ENCODE measurements at regions not wholly inside any gene's neighbourhood (a gene's known extent, or its start where the extent isn't known, plus 50 kb on each side); places are given as distances from the start of the nearest gene placed in this dataset.

GRCh38 chr5:18720002-18720401, 1085.7 kb downstream of the TAF11L14 start:
- H3K4me1 ChIP-seq (replicated peaks in 1 of 2; ENCODE audit: control insufficient read depth in 2 of 2, insufficient read depth in 2 of 2, low read length in 2 of 2), result no peaks in the 10 kb centered on the region
- no peaks in the 10 kb centered on the region for H3K79me2 ChIP-seq (ENCODE audit: control insufficient read depth, insufficient read depth, low read length)
- H4K20me1 ChIP-seq (replicated peaks; ENCODE audit: control insufficient read depth, insufficient read depth, low read length), result no peaks in the 10 kb centered on the region
- H3K9me1 ChIP-seq (ENCODE audit: control insufficient read depth, insufficient read depth, low read length), result no peaks in the 10 kb centered on the region
- H3K27me3 ChIP-seq (ENCODE audit: control insufficient read depth in 2 of 2, insufficient read depth in 2 of 2, low read length in 2 of 2), result no peaks in the 10 kb centered on the region
- FAIRE-seq, result no peak
- BruUV-seq (replicated peaks), result no TSS peak
- in situ Hi-C loops (cut with MboI), result no loop called here
- H3K9me3 ChIP-seq (replicated peaks; ENCODE audit: control insufficient read depth, insufficient read depth, low read depth, low read length), result no peaks in the 10 kb centered on the region
- 0% methylated on average over 1 of the region's 1 CpG for WGBS (ENCODE audit: insufficient coverage, low coverage, missing lambda C conversion rate)
- H2AFZ ChIP-seq (ENCODE audit: low read depth, low read length), result no peak overlapping the region
- DNase-seq (ENCODE audit: extremely low read depth in 1 of 4, low spot score in 3 of 4), result no peak
- TF ChIP-seq BMI1 (IDR thresholded peaks at IDR 0.05; ENCODE audit: low read length), result no peak
- TF ChIP-seq ZNF785 (CRISPR knock-in tag; IDR thresholded peaks at IDR 0.05), result no peak
- no peak for TF ChIP-seq POLR3G (IDR thresholded peaks at IDR 0.05; ENCODE audit: extremely low read depth, insufficient read length, insufficient replicate concordance)
- TF ChIP-seq TOE1 (IDR thresholded peaks at IDR 0.05; ENCODE audit: borderline replicate concordance), result no peak
- no peak for TF ChIP-seq TOE1 (CRISPR knock-in tag; IDR thresholded peaks at IDR 0.05; ENCODE audit: borderline replicate concordance, low read depth)
- TF ChIP-seq RNF2 (IDR thresholded peaks at IDR 0.05), result no peak
- TF ChIP-seq NEUROD1 (IDR thresholded peaks at IDR 0.05; ENCODE audit: borderline replicate concordance, low read depth, low read length, partially characterized antibody), result no peak
- TF ChIP-seq NR0B1 (IDR thresholded peaks at IDR 0.05; ENCODE audit: partially characterized antibody), result no peak
- no peak for TF ChIP-seq C11orf30 (IDR thresholded peaks at IDR 0.05; ENCODE audit: low read depth)
- no peak for TF ChIP-seq FOXM1 (IDR thresholded peaks at IDR 0.05; ENCODE audit: low read depth)
- no peak for TF ChIP-seq FOXM1 (CRISPR knock-in tag; IDR thresholded peaks at IDR 0.05; ENCODE audit: low read depth)
- H3K4me3 ChIP-seq, result no peak overlapping the region
- no peak overlapping the region for H3K27ac ChIP-seq (ENCODE audit: extremely low read depth, low read depth, low read length)
- intact Hi-C loops (cut with micrococcal nuclease), result no loop called here
- POLR2A ChIA-PET, result no interaction called here
- H3K4me2 ChIP-seq (ENCODE audit: insufficient read depth, low read length), result no peak overlapping the region
- ATAC-seq, result no peak
- no peak overlapping the region for H3K9ac ChIP-seq (ENCODE audit: insufficient read depth in 1 of 2, low read depth in 2 of 2, low read length in 2 of 2)
- CTCF ChIA-PET (ENCODE audit: low intra/inter-chr PET ratio), result no interaction called here
- no peaks in the 10 kb centered on the region for H3K36me3 ChIP-seq (ENCODE audit: control insufficient read depth, insufficient read depth, low read length)
